ENCODE measurements at regions not wholly inside any gene's neighbourhood (a gene's known extent, or its start where the extent isn't known, plus 50 kb on each side); places are given as distances from the start of the nearest gene placed in this dataset.
A peak's percentile ranks its signal among the peaks of the same experiment; 100 is the strongest.
"Not testable (repeated sequence)": the region's sequence is repeated elsewhere in the genome, so short reads cannot be mapped to it uniquely, and the experiment has no call there.

GRCh38 chr2:117378653-117379052 lies 435.8 kb upstream of the DDX18 start:
- Mint-ChIP-seq H3K36me3 (ENCODE audit: low read depth) (no peaks in the 10 kb centered on the region), H3K27me3 (ENCODE audit: low read depth) (no peaks in the 10 kb centered on the region), H3K27ac (peak overlapping the region; percentile 20 to 64 (median 35)), H3K4me1 (no peaks in the 10 kb centered on the region), H3K4me3 (no peak overlapping the region), H3K9me3 (no peaks in the 10 kb centered on the region)
- no peak for TF ChIP-seq CTCF (IDR thresholded peaks at IDR 0.05; ENCODE audit: unreplicated experiment in 3 of 3)

- Mint-ChIP-seq H3K27ac (no peak overlapping the region), H3K4me3 (no peak overlapping the region), H3K36me3 (ENCODE audit: low read depth) (no peaks in the 10 kb centered on the region), H3K4me1 (no peaks in the 10 kb centered on the region), H3K9me3 (no peaks in the 10 kb centered on the region), H3K27me3 (ENCODE audit: low read depth) (no peaks in the 10 kb centered on the region)
- no peak for TF ChIP-seq CTCF (IDR thresholded peaks at IDR 0.05; ENCODE audit: unreplicated experiment in 3 of 3)
Measured at GRCh38 chr2:117379928-117380327, 434.6 kb upstream of the DDX18 start.

GRCh38 chr2:117383997-117384396 lies 430.5 kb upstream of the DDX18 start:
- H3K4me3 Mint-ChIP-seq; H3K4me1 Mint-ChIP-seq; H3K27me3 Mint-ChIP-seq (ENCODE audit: low read depth); H3K27ac Mint-ChIP-seq: not testable (repeated sequence)
- Mint-ChIP-seq H3K9me3 (peaks cover 24% of the 10 kb centered on the region), H3K36me3 (ENCODE audit: low read depth) (peaks cover 13% of the 10 kb centered on the region)

- H3K36me3 Mint-ChIP-seq (ENCODE audit: low read depth) = no peaks in the 10 kb centered on the region
- H3K9me3 Mint-ChIP-seq = no peaks in the 10 kb centered on the region
- no peak for TF ChIP-seq CTCF (IDR thresholded peaks at IDR 0.05; ENCODE audit: unreplicated experiment in 3 of 3)
- H3K4me1 Mint-ChIP-seq = no peaks in the 10 kb centered on the region
- no peak overlapping the region for H3K4me3 Mint-ChIP-seq
- no peak overlapping the region for H3K27ac Mint-ChIP-seq
- H3K27me3 Mint-ChIP-seq (ENCODE audit: low read depth) = no peaks in the 10 kb centered on the region
Measured at GRCh38 chr2:117396161-117396560, 418.3 kb upstream of the DDX18 start.

GRCh38 chr2:117401582-117401981 lies 412.9 kb upstream of the DDX18 start:
- H3K4me1 Mint-ChIP-seq = no peaks in the 10 kb centered on the region
- TF ChIP-seq CTCF (IDR thresholded peaks at IDR 0.05; ENCODE audit: unreplicated experiment in 3 of 3) = no peak
- no peak overlapping the region for H3K4me3 Mint-ChIP-seq
- no peaks in the 10 kb centered on the region for H3K36me3 Mint-ChIP-seq (ENCODE audit: low read depth)
- H3K27me3 Mint-ChIP-seq (ENCODE audit: low read depth) = no peaks in the 10 kb centered on the region
- no peak overlapping the region for H3K27ac Mint-ChIP-seq
- no peaks in the 10 kb centered on the region for H3K9me3 Mint-ChIP-seq

- TF ChIP-seq CTCF (IDR thresholded peaks at IDR 0.05; ENCODE audit: unreplicated experiment in 3 of 3) = no peak
- no peak overlapping the region for H3K4me3 Mint-ChIP-seq
- H3K9me3 Mint-ChIP-seq = no peaks in the 10 kb centered on the region
- no peaks in the 10 kb centered on the region for H3K4me1 Mint-ChIP-seq
- no peaks in the 10 kb centered on the region for H3K36me3 Mint-ChIP-seq (ENCODE audit: low read depth)
- H3K27ac Mint-ChIP-seq = no peak overlapping the region
- H3K27me3 Mint-ChIP-seq (ENCODE audit: low read depth) = no peaks in the 10 kb centered on the region
Measured at GRCh38 chr2:117406443-117406842, 408.0 kb upstream of the DDX18 start.

Data from nephron (organoid).